ENCODE measurements at regions not wholly inside any gene's neighbourhood (a gene's known extent, or its start where the extent isn't known, plus 50 kb on each side); places are given as distances from the start of the nearest gene placed in this dataset.

DNA sequence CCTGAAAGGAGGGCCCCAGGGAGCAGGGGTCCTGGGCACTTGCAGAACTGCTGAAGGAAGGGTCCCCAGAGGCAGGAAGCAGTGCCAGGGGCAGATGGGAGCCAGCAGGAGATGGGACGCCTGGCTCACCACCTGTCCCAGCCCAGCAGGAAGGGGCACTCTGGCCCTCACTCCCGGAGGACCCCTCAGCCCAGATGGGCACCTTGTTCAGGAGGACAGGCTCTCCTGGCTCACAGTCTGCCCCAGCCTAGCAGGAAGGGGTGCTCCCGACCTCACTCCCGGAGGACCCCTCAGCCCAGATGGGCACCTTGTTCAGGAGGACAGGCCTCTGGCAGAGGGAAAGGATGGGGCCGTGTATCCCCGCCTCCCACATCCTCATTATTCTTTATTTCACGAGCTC is 331.4 kb upstream of the SHH start:
- Histone ChIP-seq H3K36me3 (ENCODE audit: control insufficient read depth, insufficient read depth, low read length) (no peaks in the 10 kb centered on the region), H3K27ac (ENCODE audit: low read length) (no peak overlapping the region), H3K4me3 (ENCODE audit: low read depth in 2 of 2, low read length in 2 of 2) (no peak overlapping the region), H3K27me3 (ENCODE audit: control insufficient read depth, insufficient read depth, low read length) (no peaks in the 10 kb centered on the region), H3K9me3 (ENCODE audit: control insufficient read depth, insufficient read depth, low read depth, low read length) (no peaks in the 10 kb centered on the region), H3K4me1 (ENCODE audit: control insufficient read depth, insufficient read depth, low read length) (no peaks in the 10 kb centered on the region)
- BruUV-seq (replicated peaks): no TSS peak
- ChIA-PET POLR2A (no interaction called here), CTCF (no interaction called here)
- ATAC-seq: no peak
- TF ChIP-seq TCF7L2 (IDR thresholded peaks at IDR 0.05; ENCODE audit: low read depth, low read length) (no peak), CTCF (IDR thresholded peaks at IDR 0.05) (no peak), POLR2AphosphoS5 (IDR thresholded peaks at IDR 0.05; ENCODE audit: low read depth, low read length) (no peak), REST (IDR thresholded peaks at IDR 0.05; ENCODE audit: insufficient read depth in 1 of 2, low read depth in 2 of 2, low read length in 1 of 2) (no peak), SIN3A (IDR thresholded peaks at IDR 0.05; ENCODE audit: borderline replicate concordance, insufficient read depth, low read depth, low read length) (no peak)
- no peak for DNase-seq (ENCODE audit: low read depth, low spot score)
- in situ Hi-C loops (cut with HindIII; ENCODE audit: low pct_unique_long_range_greater_than_20kb, low sequenced_read_pairs): no loop called here
- intact Hi-C loops (cut with micrococcal nuclease; ENCODE audit: unreplicated experiment): no loop called here

GRCh38 chr7:156143158-156143557 is 330.9 kb upstream of the SHH start:
- no peak for TF ChIP-seq REST (IDR thresholded peaks at IDR 0.05; ENCODE audit: insufficient read depth in 1 of 2, low read depth in 2 of 2, low read length in 1 of 2)
- TF ChIP-seq CTCF (IDR thresholded peaks at IDR 0.05): no peak
- TF ChIP-seq SIN3A (IDR thresholded peaks at IDR 0.05; ENCODE audit: borderline replicate concordance, insufficient read depth, low read depth, low read length): no peak
- TF ChIP-seq TCF7L2 (IDR thresholded peaks at IDR 0.05; ENCODE audit: low read depth, low read length): no peak
- no peak for TF ChIP-seq POLR2AphosphoS5 (IDR thresholded peaks at IDR 0.05; ENCODE audit: low read depth, low read length)
- ATAC-seq: no peak
- in situ Hi-C loops (cut with HindIII; ENCODE audit: low pct_unique_long_range_greater_than_20kb, low sequenced_read_pairs): no loop called here
- no TSS peak for BruUV-seq (replicated peaks)
- no peak for DNase-seq (ENCODE audit: low read depth, low spot score)
- POLR2A ChIA-PET: no interaction called here
- intact Hi-C loops (cut with micrococcal nuclease; ENCODE audit: unreplicated experiment): no loop called here
- Histone ChIP-seq H3K4me1 (ENCODE audit: control insufficient read depth, insufficient read depth, low read length) (no peaks in the 10 kb centered on the region), H3K4me3 (ENCODE audit: low read depth in 2 of 2, low read length in 2 of 2) (no peak overlapping the region), H3K9me3 (ENCODE audit: control insufficient read depth, insufficient read depth, low read depth, low read length) (no peaks in the 10 kb centered on the region), H3K36me3 (ENCODE audit: control insufficient read depth, insufficient read depth, low read length) (no peaks in the 10 kb centered on the region), H3K27ac (ENCODE audit: low read length) (no peak overlapping the region), H3K27me3 (ENCODE audit: control insufficient read depth, insufficient read depth, low read length) (no peaks in the 10 kb centered on the region)
- CTCF ChIA-PET: no interaction called here

Data from Panc1 (cell line).